SK-N-SH (cell line): ENCODE measurements at regions not wholly inside any gene's neighbourhood (a gene's known extent, or its start where the extent isn't known, plus 50 kb on each side); places are given as distances from the start of the nearest gene placed in this dataset.

Experiments
- CTCF ChIA-PET: fragments of 300-600, 350-600 bp; formaldehyde crosslinking; extraction: SDS; loops from one replicate; lab custom pipeline; 2021; lab: Yijun Ruan, JAX
- POLR2A ChIA-PET: fragments of 350-600 bp; sonication (Branson Sonifier 250); formaldehyde crosslinking; extraction: SDS; loops from one replicate; lab custom pipeline; 2020; ENCODE audit warnings: antibody characterized with exemption, inconsistent platforms; lab: Yijun Ruan, JAX
- DNase-seq: peaks from one replicate; pipeline ENCODE4 v3.0.0; 2012
- H2AFZ ChIP-seq: fragments of 200-600 bp; sonication (generic); 2 replicates; pipeline ENCODE4 v1.8.1; 2016; ENCODE audit warnings: antibody characterized with exemption, mild to moderate bottlenecking, low read depth
- H3F3A ChIP-seq: fragments of 200-600 bp; sonication (generic); replicated peaks from 2 replicates; pipeline ENCODE3; 2016; ENCODE audit warnings: antibody characterized with exemption, mild to moderate bottlenecking; ENCODE audit not compliant: insufficient read depth
- H3K27ac ChIP-seq, 2 experiments: fragments of 200-500 bp in 1 of 2; fragments of 200-600 bp in 1 of 2; sonication (Bioruptor generic) in 1 of 2; sonication (generic), shearing (Covaris generic) in 1 of 2; 2 replicates each; pipeline versions ENCODE4 v1.5.1 to v1.6.1; 2014 to 2016; ENCODE audit warnings: low read depth in 2 of 2, inconsistent platforms in 1 of 2, low read length in 1 of 2, mild to moderate bottlenecking in 1 of 2, mixed read lengths in 1 of 2
- H3K27me3 ChIP-seq: fragments of 200-600 bp; sonication (generic), shearing (Covaris generic); 2 replicates; pipeline ENCODE4 v1.6.1; 2016; ENCODE audit warnings: mixed run types; ENCODE audit not compliant: insufficient read depth
- H3K36me3 ChIP-seq, 2 experiments: fragments of 200-500 bp in 1 of 2; fragments of 200-600 bp in 1 of 2; sonication (Bioruptor generic) in 1 of 2; sonication (generic) in 1 of 2; replicated peaks in 1 of 2; 2 replicates each; pipeline versions ENCODE3 to v1.5.1; 2014 to 2016; ENCODE audit warnings: low read length in 1 of 2, mild to moderate bottlenecking in 1 of 2; ENCODE audit not compliant: insufficient read depth in 2 of 2, control insufficient read depth in 1 of 2
- H3K4me1 ChIP-seq, 2 experiments: fragments of 200-500 bp in 1 of 2; fragments of 200-600 bp in 1 of 2; sonication (Bioruptor generic) in 1 of 2; sonication (generic), shearing (Covaris generic) in 1 of 2; 2 replicates each; pipeline versions ENCODE4 v1.5.1 to v1.6.1; 2014 to 2016; ENCODE audit warnings: low read depth in 1 of 2, low read length in 1 of 2, mixed run types in 1 of 2; ENCODE audit not compliant: insufficient read depth in 2 of 2, control insufficient read depth in 1 of 2
- H3K4me2 ChIP-seq: fragments of 200-600 bp; sonication (generic), shearing (Covaris generic); 2 replicates; pipeline ENCODE4 v1.6.1; 2017; ENCODE audit warnings: mixed run types
- H3K4me3 ChIP-seq, 2 experiments: fragments of 200-500 bp in 1 of 2; fragments of 200-600 bp in 1 of 2; sonication (Bioruptor generic) in 1 of 2; sonication (generic), shearing (Covaris generic) in 1 of 2; 2 replicates each; pipeline versions ENCODE4 v1.5.1 to v1.8.1; 2014 to 2016; ENCODE audit warnings: low read depth in 2 of 2, inconsistent platforms in 1 of 2, low read length in 1 of 2, mild to moderate bottlenecking in 1 of 2, mixed read lengths in 1 of 2, moderate library complexity in 1 of 2
- H3K79me2 ChIP-seq: fragments of 200-600 bp; sonication (generic); 2 replicates; pipeline ENCODE4 v1.8.1; 2017; ENCODE audit warnings: mild to moderate bottlenecking; ENCODE audit not compliant: insufficient read depth
- H3K9ac ChIP-seq: fragments of 200-600 bp; sonication (generic); 2 replicates; pipeline ENCODE4 v1.6.1; 2017; ENCODE audit warnings: mixed run types
- H3K9me2 ChIP-seq: fragments of 200-600 bp; sonication (generic); 2 replicates; pipeline ENCODE4 v1.6.1; 2017; ENCODE audit warnings: mixed run types
- H3K9me3 ChIP-seq: fragments of 200-600 bp; sonication (generic); 2 replicates; pipeline ENCODE4 v1.6.1; 2017; ENCODE audit warnings: mixed run types, mild to moderate bottlenecking, moderate library complexity
- H4K20me1 ChIP-seq: fragments of 200-600 bp; sonication (generic); 2 replicates; pipeline ENCODE4 v1.6.1; 2017; ENCODE audit warnings: mild to moderate bottlenecking, mixed run types; ENCODE audit not compliant: insufficient read depth
- EP300 ChIP-seq, 2 experiments: IDR thresholded peaks; 2 replicates each; pipeline versions ENCODE4 v1.4.0 to v1.6.1; 2012; ENCODE audit warnings: borderline replicate concordance in 1 of 2, low read depth in 1 of 2, low read length in 1 of 2
- EZH2phosphoT487 ChIP-seq: fragments of 200-600 bp; sonication (generic); IDR thresholded peaks from 2 replicates; pipeline ENCODE4 v1.6.1; 2017; ENCODE audit warnings: low read depth, mixed run types, mild to moderate bottlenecking, antibody characterized with exemption, moderate library complexity, borderline replicate concordance
- FOSL2 ChIP-seq: IDR thresholded peaks from 2 replicates; pipeline ENCODE4 v1.4.0; 2012; ENCODE audit warnings: low read depth, mild to moderate bottlenecking, moderate library complexity, borderline replicate concordance
- GATA2 ChIP-seq: sonication (generic); formaldehyde crosslinking; IDR thresholded peaks from 2 replicates; pipeline ENCODE4 v1.5.0; 2020; ENCODE audit warnings: mild to moderate bottlenecking, missing genetic modification reagents
- JUND ChIP-seq: IDR thresholded peaks from 2 replicates; pipeline ENCODE4 v1.4.0; 2012
- MXI1 ChIP-seq: IDR thresholded peaks from 2 replicates; pipeline ENCODE4 v1.6.1; 2012; ENCODE audit warnings: mild to moderate bottlenecking, low read depth, low read length, improper control_type of control experiment
- REST ChIP-seq: IDR thresholded peaks from 2 replicates; pipeline ENCODE4 v1.6.1; 2012; ENCODE audit warnings: mild to moderate bottlenecking, low read depth, low read length, moderate library complexity
- TCF12 ChIP-seq: IDR thresholded peaks from 2 replicates; pipeline ENCODE4 v1.4.0; 2012
- WGBS: methylation state at CpG from one replicate; pipeline ENCODE4 v1.1.6; 2017; ENCODE audit warnings: low lambda C conversion rate; 5-methylcytosine and 5-hydroxymethylcytosine counted together
- TF ChIP-seq, protein P1 (sequence below): IDR thresholded peaks from 2 replicates; pipeline ENCODE4 v1.4.0; 2012; ENCODE audit warnings: low read depth, borderline replicate concordance
- TF ChIP-seq, protein P2 (sequence below): IDR thresholded peaks from 2 replicates; pipeline ENCODE4 v1.4.0; 2012; ENCODE audit warnings: low read depth
- TF ChIP-seq, protein P3 (sequence below): IDR thresholded peaks from 2 replicates; pipeline ENCODE4; 2012

DNA sequence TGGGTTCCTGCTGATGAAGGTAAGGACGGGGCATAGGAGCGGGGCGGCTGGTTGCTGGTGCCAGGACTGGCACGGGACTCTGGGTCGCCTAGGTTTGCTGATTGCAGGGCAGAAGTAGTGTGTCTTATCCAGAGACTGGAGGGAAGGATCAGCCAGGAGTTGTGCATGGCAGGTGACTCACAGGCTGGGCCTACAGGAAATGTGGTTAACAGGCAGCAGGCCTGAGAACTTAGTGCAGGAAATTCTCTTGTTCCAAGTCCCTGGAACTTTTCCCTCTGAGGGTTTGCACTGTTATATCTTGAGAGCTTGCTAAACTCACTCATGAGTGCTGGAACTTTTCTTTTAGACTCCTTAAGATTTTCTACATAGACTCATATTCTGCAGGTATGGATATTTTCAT is 95.1 kb downstream of the ANXA2R start:
- TF ChIP-seq FOSL2 (peak; percentile 67; the same call in 1 of the 2 replicates), GATA2 (CRISPR knock-in tag) (no peak), JUND (peak; percentile 52; the same call in 1 of the 2 replicates), TCF12 (peak; percentile 49), EP300 (IDR thresholded peaks at IDR 0.05; ENCODE audit: borderline replicate concordance in 1 of 2, low read depth in 1 of 2, low read length in 1 of 2) (no peak), MXI1 (no peak)
- TF ChIP-seq, protein P1, sequence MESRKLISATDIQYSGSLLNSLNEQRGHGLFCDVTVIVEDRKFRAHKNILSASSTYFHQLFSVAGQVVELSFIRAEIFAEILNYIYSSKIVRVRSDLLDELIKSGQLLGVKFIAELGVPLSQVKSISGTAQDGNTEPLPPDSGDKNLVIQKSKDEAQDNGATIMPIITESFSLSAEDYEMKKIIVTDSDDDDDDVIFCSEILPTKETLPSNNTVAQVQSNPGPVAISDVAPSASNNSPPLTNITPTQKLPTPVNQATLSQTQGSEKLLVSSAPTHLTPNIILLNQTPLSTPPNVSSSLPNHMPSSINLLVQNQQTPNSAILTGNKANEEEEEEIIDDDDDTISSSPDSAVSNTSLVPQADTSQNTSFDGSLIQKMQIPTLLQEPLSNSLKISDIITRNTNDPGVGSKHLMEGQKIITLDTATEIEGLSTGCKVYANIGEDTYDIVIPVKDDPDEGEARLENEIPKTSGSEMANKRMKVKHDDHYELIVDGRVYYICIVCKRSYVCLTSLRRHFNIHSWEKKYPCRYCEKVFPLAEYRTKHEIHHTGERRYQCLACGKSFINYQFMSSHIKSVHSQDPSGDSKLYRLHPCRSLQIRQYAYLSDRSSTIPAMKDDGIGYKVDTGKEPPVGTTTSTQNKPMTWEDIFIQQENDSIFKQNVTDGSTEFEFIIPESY: 0 out of 2 replicates have a peak, but pooled peaks have one; percentile 17
- TF ChIP-seq, protein P2, sequence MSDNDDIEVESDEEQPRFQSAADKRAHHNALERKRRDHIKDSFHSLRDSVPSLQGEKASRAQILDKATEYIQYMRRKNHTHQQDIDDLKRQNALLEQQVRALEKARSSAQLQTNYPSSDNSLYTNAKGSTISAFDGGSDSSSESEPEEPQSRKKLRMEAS: peak; percentile 58
- TF ChIP-seq, protein P3, sequence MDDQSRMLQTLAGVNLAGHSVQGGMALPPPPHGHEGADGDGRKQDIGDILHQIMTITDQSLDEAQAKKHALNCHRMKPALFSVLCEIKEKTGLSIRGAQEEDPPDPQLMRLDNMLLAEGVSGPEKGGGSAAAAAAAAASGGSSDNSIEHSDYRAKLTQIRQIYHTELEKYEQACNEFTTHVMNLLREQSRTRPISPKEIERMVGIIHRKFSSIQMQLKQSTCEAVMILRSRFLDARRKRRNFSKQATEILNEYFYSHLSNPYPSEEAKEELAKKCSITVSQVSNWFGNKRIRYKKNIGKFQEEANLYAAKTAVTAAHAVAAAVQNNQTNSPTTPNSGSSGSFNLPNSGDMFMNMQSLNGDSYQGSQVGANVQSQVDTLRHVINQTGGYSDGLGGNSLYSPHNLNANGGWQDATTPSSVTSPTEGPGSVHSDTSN: 0 out of 2 replicates have a peak, but pooled peaks have one; percentile 24
- no peaks in the 10 kb centered on the region for H3K36me3 ChIP-seq
- no peaks in the 10 kb centered on the region for H3K79me2 ChIP-seq
- no peaks in the 10 kb centered on the region for H3K9me3 ChIP-seq
- H3K27ac ChIP-seq: peak overlapping the region; percentile 18 to 71; a peak in 3 of 4 replicates
- no peaks in the 10 kb centered on the region for H4K20me1 ChIP-seq
- no peak overlapping the region for H3K4me3 ChIP-seq
- DNase-seq: no peak
- H3F3A ChIP-seq: peaks cover 20% of the 10 kb centered on the region
- ChIA-PET POLR2A (no interaction called here), CTCF (no interaction called here)
- H3K9ac ChIP-seq: no peak overlapping the region; the same call in 1 of the 2 replicates
- WGBS: 5% methylated on average over 5 of the region's 5 CpGs
- peaks cover 27% of the 10 kb centered on the region; the same call in 1 of the 2 replicates for H3K27me3 ChIP-seq
- H3K9me2 ChIP-seq: no peaks in the 10 kb centered on the region
- peak overlapping the region; percentile 69; the same call in 1 of the 2 replicates for H3K4me2 ChIP-seq
- 0 out of 2 replicates have a peak overlapping the region, but pooled peaks have one; percentile 60 for H2AFZ ChIP-seq
- no peaks in the 10 kb centered on the region; a peak in 1 of 4 replicates for H3K4me1 ChIP-seq

- Histone ChIP-seq H3K4me3 (peak overlapping the region in 1 of 2 experiments; percentile 6; a peak in 3 of 4 replicates), H3K27ac (peak overlapping the region in 1 of 2 experiments; percentile 71; a peak in 1 of 4 replicates)
- CTCF ChIA-PET: interaction anchor here (0.8 kb wide), 1 partner anchor 445 kb away, joined by 3 read pairs; no protein-coding TSS in a partner anchor
Observed at GRCh38 chr5:42943931-42944631, 96.0 kb downstream of the ANXA2R start.

More at GRCh38 chr5:42943931-42944631, 96.0 kb downstream of the ANXA2R start:
- TF ChIP-seq EZH2phosphoT487 (no peak), REST (no peak), MXI1 (no peak)
- TF ChIP-seq, all 33 proteins: peak for 0
- no peaks in the 10 kb centered on the region for H3K9me2 ChIP-seq
- H3F3A ChIP-seq: peaks cover 12% of the 10 kb centered on the region
- peak overlapping the region; percentile 28; the same call in 1 of the 2 replicates for H3K9ac ChIP-seq
- peaks cover 27% of the 10 kb centered on the region; the same call in 1 of the 2 replicates for H3K27me3 ChIP-seq
- DNase-seq: no peak
- H3K4me1 ChIP-seq: no peaks in the 10 kb centered on the region
- H3K9me3 ChIP-seq: no peaks in the 10 kb centered on the region
- no peaks in the 10 kb centered on the region for H3K36me3 ChIP-seq
- H3K79me2 ChIP-seq: no peaks in the 10 kb centered on the region
- peak overlapping the region; percentile 73; the same call in 1 of the 2 replicates for H2AFZ ChIP-seq
- H4K20me1 ChIP-seq: no peaks in the 10 kb centered on the region
- H3K4me2 ChIP-seq: peak overlapping the region; percentile 69
- 27% methylated on average over 29 of the region's 39 CpGs for WGBS
- POLR2A ChIA-PET: no interaction called here
